ENCODE measurements at regions not wholly inside any gene's neighbourhood (a gene's known extent, or its start where the extent isn't known, plus 50 kb on each side); places are given as distances from the start of the nearest gene placed in this dataset.

- no peak for TF ChIP-seq POLR2A (IDR thresholded peaks at IDR 0.05)
- TF ChIP-seq CTCF (IDR thresholded peaks at IDR 0.05), result no peak
Observed at GRCh38 chr2:12603781-12604295, 112.9 kb upstream of the TRIB2 start.
